WTC11 (cell line): ENCODE measurements at regions not wholly inside any gene's neighbourhood (a gene's known extent, or its start where the extent isn't known, plus 50 kb on each side); places are given as distances from the start of the nearest gene placed in this dataset.

Source experiments
- ATAC-seq: fragments of 200-7000 bp; cut with Tn5 transposase; 2 replicates; pipeline ENCODE4 v1.10.0; 2021; ENCODE audit warnings: mild to moderate bottlenecking, moderate library complexity
- CTCF ChIA-PET: fragments of 300-600 bp; sonication (Branson Sonifier 250); formaldehyde crosslinking; loops from one replicate; lab custom pipeline; 2021; ENCODE audit warnings: antibody characterized with exemption; lab: Charles Lee
- POLR2A ChIA-PET: fragments of 350-600 bp; sonication (Branson Sonifier 250); formaldehyde crosslinking; loops from one replicate; lab custom pipeline; 2021; ENCODE audit warnings: antibody characterized with exemption; lab: Charles Lee
- DNase-seq: peaks from one replicate; pipeline ENCODE4 v3.0.0; 2021; ENCODE audit warnings: low spot score
- H3K27ac Mint-ChIP-seq: 2 replicates; pipeline ENCODE4 v1.8.0; 2021; ENCODE audit warnings: mixed read lengths
- H3K27me3 Mint-ChIP-seq: 2 replicates; pipeline ENCODE4 v1.8.0; 2021; ENCODE audit warnings: low read depth, mild to moderate bottlenecking, moderate library complexity, mixed read lengths
- H3K36me3 Mint-ChIP-seq: 2 replicates; pipeline ENCODE4 v1.8.0; 2021; ENCODE audit warnings: mixed read lengths
- H3K4me1 Mint-ChIP-seq: 2 replicates; pipeline ENCODE4 v1.8.0; 2022; ENCODE audit warnings: mixed read lengths
- H3K4me3 Mint-ChIP-seq: 2 replicates; pipeline ENCODE4 v1.8.0; 2021; ENCODE audit warnings: mild to moderate bottlenecking, moderate library complexity, mixed read lengths
- H3K9me3 Mint-ChIP-seq: 2 replicates; pipeline ENCODE4 v1.8.0; 2021; ENCODE audit warnings: mixed read lengths
- ELF4 ChIP-seq: sonication (generic); formaldehyde crosslinking; IDR thresholded peaks from 2 replicates; pipeline ENCODE4 v1.8.1; 2022; ENCODE audit warnings: low read depth, mild to moderate bottlenecking, moderate library complexity, missing genetic modification reagents
- FOXJ3 ChIP-seq: sonication (generic); formaldehyde crosslinking; IDR thresholded peaks from 2 replicates; pipeline ENCODE4 v1.9.0; 2021; ENCODE audit warnings: missing genetic modification reagents, mild to moderate bottlenecking, borderline replicate concordance
- GABPB1 ChIP-seq: sonication (generic); formaldehyde crosslinking; IDR thresholded peaks from 2 replicates; pipeline ENCODE4 v1.8.1; 2023; ENCODE audit warnings: mild to moderate bottlenecking, missing genetic modification reagents
- PREB ChIP-seq: sonication (generic); formaldehyde crosslinking; IDR thresholded peaks from 2 replicates; pipeline ENCODE4 v1.8.1; 2022; ENCODE audit warnings: mild to moderate bottlenecking, missing genetic modification reagents, moderate library complexity, borderline replicate concordance
- SMAD4 ChIP-seq: sonication (generic); formaldehyde crosslinking; IDR thresholded peaks from 2 replicates; pipeline ENCODE4 v1.8.0; 2022; ENCODE audit warnings: mild to moderate bottlenecking, missing genetic modification reagents
- SOX15 ChIP-seq: fragments of 250-450 bp; sonication (Bioruptor Pico); IDR thresholded peaks from 2 replicates; pipeline ENCODE4 v1.9.0; 2021; ENCODE audit warnings: mild to moderate bottlenecking
- STAT6 ChIP-seq: sonication (generic); formaldehyde crosslinking; conservative IDR thresholded peaks from 2 replicates; pipeline ENCODE4 v1.8.1; 2023; ENCODE audit warnings: mild to moderate bottlenecking, low read depth, missing genetic modification reagents, moderate library complexity
- ZNF263 ChIP-seq: sonication (generic); formaldehyde crosslinking; IDR thresholded peaks from 2 replicates; pipeline ENCODE4 v1.8.1; 2022; ENCODE audit warnings: low read depth, mild to moderate bottlenecking, moderate library complexity, missing genetic modification reagents
- ZNF317 ChIP-seq: sonication (generic); formaldehyde crosslinking; IDR thresholded peaks from 2 replicates; pipeline ENCODE4 v1.8.1; 2023; ENCODE audit warnings: low read depth, mild to moderate bottlenecking, moderate library complexity, missing genetic modification reagents, borderline replicate concordance
- ZNF396 ChIP-seq: fragments of 250-450 bp; sonication (Bioruptor Pico); IDR thresholded peaks from 2 replicates; pipeline ENCODE4 v1.8.0; 2021; ENCODE audit warnings: mild to moderate bottlenecking, moderate library complexity, borderline replicate concordance
- ZNF512 ChIP-seq: sonication (generic); formaldehyde crosslinking; IDR thresholded peaks from 2 replicates; pipeline ENCODE4 v1.8.1; 2022; ENCODE audit warnings: missing genetic modification reagents, borderline replicate concordance
- ZNF532 ChIP-seq: fragments of 250-450 bp; sonication (Bioruptor Pico); IDR thresholded peaks from 2 replicates; pipeline ENCODE4 v1.9.0; 2021; ENCODE audit warnings: mild to moderate bottlenecking, borderline replicate concordance
- TF ChIP-seq, protein P1 (sequence below): sonication (generic); formaldehyde crosslinking; IDR thresholded peaks from 2 replicates; pipeline ENCODE4 v1.8.1; 2023; ENCODE audit warnings: mild to moderate bottlenecking, missing genetic modification reagents

DNA sequence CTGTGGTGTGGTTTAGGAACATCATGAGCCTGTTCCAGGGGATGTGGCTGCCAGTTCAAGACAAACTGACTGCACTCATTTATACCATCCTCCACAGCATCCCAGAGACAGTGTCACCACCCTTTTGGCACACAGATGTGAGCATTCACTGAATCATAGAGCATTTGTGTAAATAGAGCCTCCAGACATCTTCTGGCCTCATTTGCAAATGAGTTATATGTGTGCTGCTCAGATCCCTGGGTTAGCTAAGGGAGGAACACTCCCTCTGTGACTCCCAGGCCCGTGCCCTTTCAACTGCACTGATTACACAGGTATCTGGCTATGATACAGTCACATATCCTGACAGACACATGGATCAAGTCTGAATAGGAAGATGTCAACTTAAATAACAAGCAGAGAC, 351.5 kb upstream of the PLD5 start (continued):
- no peak for TF ChIP-seq ZNF532 (CRISPR knock-in tag)
- TF ChIP-seq, protein P1, sequence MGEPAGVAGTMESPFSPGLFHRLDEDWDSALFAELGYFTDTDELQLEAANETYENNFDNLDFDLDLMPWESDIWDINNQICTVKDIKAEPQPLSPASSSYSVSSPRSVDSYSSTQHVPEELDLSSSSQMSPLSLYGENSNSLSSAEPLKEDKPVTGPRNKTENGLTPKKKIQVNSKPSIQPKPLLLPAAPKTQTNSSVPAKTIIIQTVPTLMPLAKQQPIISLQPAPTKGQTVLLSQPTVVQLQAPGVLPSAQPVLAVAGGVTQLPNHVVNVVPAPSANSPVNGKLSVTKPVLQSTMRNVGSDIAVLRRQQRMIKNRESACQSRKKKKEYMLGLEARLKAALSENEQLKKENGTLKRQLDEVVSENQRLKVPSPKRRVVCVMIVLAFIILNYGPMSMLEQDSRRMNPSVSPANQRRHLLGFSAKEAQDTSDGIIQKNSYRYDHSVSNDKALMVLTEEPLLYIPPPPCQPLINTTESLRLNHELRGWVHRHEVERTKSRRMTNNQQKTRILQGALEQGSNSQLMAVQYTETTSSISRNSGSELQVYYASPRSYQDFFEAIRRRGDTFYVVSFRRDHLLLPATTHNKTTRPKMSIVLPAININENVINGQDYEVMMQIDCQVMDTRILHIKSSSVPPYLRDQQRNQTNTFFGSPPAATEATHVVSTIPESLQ (CRISPR knock-in tag): no peak
- TF ChIP-seq, all 79 proteins: peak for 0

DNA sequence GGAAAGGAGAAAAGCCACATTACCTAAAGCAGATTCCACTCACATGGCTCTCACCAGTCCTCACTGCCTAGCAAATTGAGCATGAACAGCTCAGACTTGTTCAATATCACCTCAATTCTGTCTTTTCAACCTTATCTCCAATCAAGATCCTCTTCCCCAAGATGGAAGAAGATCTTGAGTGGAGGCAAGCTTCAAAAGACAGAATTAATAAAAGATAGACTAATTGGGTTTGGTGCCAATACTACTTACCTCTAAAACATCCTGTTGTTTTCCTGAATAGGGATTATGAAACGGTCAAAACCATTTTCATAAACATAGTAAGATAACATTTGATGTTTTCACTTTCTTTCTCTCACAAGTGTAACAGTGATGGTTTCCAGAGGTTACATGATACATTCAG, 349.2 kb upstream of the PLD5 start:
- H3K27ac Mint-ChIP-seq: no peak overlapping the region
- DNase-seq (no peak), ATAC-seq (no peak)
- no peaks in the 10 kb centered on the region for H3K9me3 Mint-ChIP-seq
- no peaks in the 10 kb centered on the region for H3K4me1 Mint-ChIP-seq
- H3K27me3 Mint-ChIP-seq: no peaks in the 10 kb centered on the region
- POLR2A ChIA-PET: no interaction called here
- CTCF ChIA-PET: no interaction called here
- TF ChIP-seq, protein P1 (CRISPR knock-in tag): no peak
- no peak for TF ChIP-seq ELF4 (CRISPR knock-in tag)
- TF ChIP-seq ZNF396: no peak
- TF ChIP-seq STAT6: no peak
- no peak for TF ChIP-seq SMAD4 (CRISPR knock-in tag)
- TF ChIP-seq PREB (CRISPR knock-in tag): no peak
- TF ChIP-seq FOXJ3 (CRISPR knock-in tag): no peak
- no peak for TF ChIP-seq ZNF263 (CRISPR knock-in tag)
- no peak for TF ChIP-seq GABPB1 (CRISPR knock-in tag)
- TF ChIP-seq ZNF317 (CRISPR knock-in tag): no peak
- TF ChIP-seq SOX15 (CRISPR knock-in tag): no peak
- TF ChIP-seq ZNF512 (CRISPR knock-in tag): no peak
- TF ChIP-seq, all 79 proteins: peak for 0
- no peak overlapping the region for H3K4me3 Mint-ChIP-seq
- H3K36me3 Mint-ChIP-seq: no peaks in the 10 kb centered on the region
